ENCODE measurements at regions not wholly inside any gene's neighbourhood (a gene's known extent, or its start where the extent isn't known, plus 50 kb on each side); places are given as distances from the start of the nearest gene placed in this dataset.

- dilution Hi-C loops (cut with MboI; ENCODE audit: extremely low pct_ligation_motif_present, low sequenced_read_pairs), result no loop called here
- no peaks in the 10 kb centered on the region for H3K79me2 ChIP-seq (ENCODE audit: control insufficient read depth, insufficient read depth, low read length)
These were observed 288.9 kb downstream of the LRRIQ3 start for GRCh38 chr1:73909043-73909562.

More at GRCh38 chr1:73909043-73909562, 288.9 kb downstream of the LRRIQ3 start:
- FAIRE-seq (no peak), DNase-seq (ENCODE audit: low read depth, low spot score) (no peak)
- intact Hi-C loops (cut with micrococcal nuclease), result no loop called here
- no peak overlapping the region for H3K4me3 ChIP-seq (replicated peaks in 1 of 3; ENCODE audit: insufficient read depth in 1 of 3, low read depth in 1 of 3, low read length in 3 of 3)
- ChIA-PET CTCF (no interaction called here), POLR2A (no interaction called here)
- no peaks in the 10 kb centered on the region for H3K4me1 ChIP-seq (ENCODE audit: control insufficient read depth, extremely low read depth, insufficient read depth, low read length)
- H4K20me1 ChIP-seq (replicated peaks; ENCODE audit: control insufficient read depth, extremely low read depth, insufficient read depth, low read length), result no peaks in the 10 kb centered on the region
- H3K9me1 ChIP-seq (replicated peaks; ENCODE audit: control insufficient read depth, extremely low read depth, insufficient read depth, low read length), result no peaks in the 10 kb centered on the region
- H3K9me3 ChIP-seq (replicated peaks; ENCODE audit: control insufficient read depth, insufficient read depth, low read length), result peaks cover 2% of the 10 kb centered on the region
- H3K36me3 ChIP-seq (ENCODE audit: control insufficient read depth in 2 of 2, extremely low read depth in 1 of 2, insufficient read depth in 2 of 2, low read length in 2 of 2), result no peaks in the 10 kb centered on the region
- TF ChIP-seq MYC (IDR thresholded peaks at IDR 0.05; ENCODE audit: low read depth, low read length) (no peak), JUN (IDR thresholded peaks at IDR 0.05; ENCODE audit: borderline replicate concordance, insufficient read depth, insufficient read length, low read depth) (no peak), GATA2 (IDR thresholded peaks at IDR 0.05; ENCODE audit: insufficient read depth, insufficient read length, low read depth, low read length) (no peak), MAX (IDR thresholded peaks at IDR 0.05; ENCODE audit: insufficient read depth, insufficient read length) (no peak), POLR2A (IDR thresholded peaks at IDR 0.05; ENCODE audit: low read depth, low read length) (no peak), CTCF (IDR thresholded peaks at IDR 0.05; ENCODE audit: extremely low read depth in 1 of 2, insufficient read depth in 1 of 2, low read depth in 1 of 2, low read length in 2 of 2) (no peak), FOS (IDR thresholded peaks at IDR 0.05; ENCODE audit: borderline replicate concordance, insufficient read depth, low read length) (no peak), EZH2 (IDR thresholded peaks at IDR 0.05; ENCODE audit: borderline replicate concordance, low read depth, low read length, severe bottlenecking) (no peak), POLR2AphosphoS5 (IDR thresholded peaks at IDR 0.05; ENCODE audit: insufficient read depth, low read depth, low read length) (no peak)
- H3K27me3 ChIP-seq (ENCODE audit: control insufficient read depth in 2 of 2, insufficient read depth in 2 of 2, low read length in 2 of 2), result no peaks in the 10 kb centered on the region
- H3K4me2 ChIP-seq (ENCODE audit: insufficient read depth, low read length), result no peak overlapping the region
- BruUV-seq (replicated peaks), result no TSS peak
- H3K9ac ChIP-seq (replicated peaks; ENCODE audit: extremely low read depth, insufficient read depth, low read length), result no peak overlapping the region
- no peak overlapping the region for H3K27ac ChIP-seq (ENCODE audit: insufficient read depth, low read depth, low read length)
- no peak overlapping the region for H2AFZ ChIP-seq (ENCODE audit: low read depth, low read length)

Measured in endothelial cell of umbilical vein (primary cell).